Activated T-cell treated with anti-CD3 and anti-CD28 coated beads for 1 hour (primary cell): ENCODE measurements at regions not wholly inside any gene's neighbourhood (a gene's known extent, or its start where the extent isn't known, plus 50 kb on each side); places are given as distances from the start of the nearest gene placed in this dataset.

Experiments
- DNase-seq: peaks from one replicate; pipeline ENCODE4 v3.0.0-alpha.2; 2020; ENCODE audit warnings: low read depth

GRCh38 chr2:239715606-239716005, 309.5 kb downstream of the NDUFA10 start:
- no peak for DNase-seq

GRCh38 chr2:239715202-239715601, 309.9 kb downstream of the NDUFA10 start:
- DNase-seq: no peak

GRCh38 chr2:239714116-239714515, 311.0 kb downstream of the NDUFA10 start:
- DNase-seq: no peak

DNA sequence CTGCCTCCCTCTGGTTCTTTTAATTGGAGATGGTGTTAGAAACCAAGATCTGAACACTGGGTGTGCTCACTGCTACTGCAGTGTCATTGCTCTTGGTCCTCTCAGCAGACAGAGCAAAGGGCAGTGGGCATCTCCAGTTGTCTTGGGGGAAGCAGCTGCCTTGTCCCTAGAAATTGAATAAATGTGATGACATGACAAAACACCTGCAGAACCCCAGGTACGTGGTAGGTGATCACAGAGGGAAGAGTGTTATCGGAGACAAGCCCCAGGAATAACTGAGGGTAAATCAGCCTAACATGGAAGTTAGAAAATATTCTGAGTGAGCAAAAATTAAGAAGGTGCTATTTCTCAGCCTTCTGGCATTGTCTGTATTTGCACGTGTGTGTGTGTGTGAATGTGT, 311.9 kb upstream of the HDAC4 start:
- DNase-seq: no peak

- no peak for DNase-seq
These were observed 311.2 kb upstream of the HDAC4 start for GRCh38 chr2:239711911-239712570.

DNA sequence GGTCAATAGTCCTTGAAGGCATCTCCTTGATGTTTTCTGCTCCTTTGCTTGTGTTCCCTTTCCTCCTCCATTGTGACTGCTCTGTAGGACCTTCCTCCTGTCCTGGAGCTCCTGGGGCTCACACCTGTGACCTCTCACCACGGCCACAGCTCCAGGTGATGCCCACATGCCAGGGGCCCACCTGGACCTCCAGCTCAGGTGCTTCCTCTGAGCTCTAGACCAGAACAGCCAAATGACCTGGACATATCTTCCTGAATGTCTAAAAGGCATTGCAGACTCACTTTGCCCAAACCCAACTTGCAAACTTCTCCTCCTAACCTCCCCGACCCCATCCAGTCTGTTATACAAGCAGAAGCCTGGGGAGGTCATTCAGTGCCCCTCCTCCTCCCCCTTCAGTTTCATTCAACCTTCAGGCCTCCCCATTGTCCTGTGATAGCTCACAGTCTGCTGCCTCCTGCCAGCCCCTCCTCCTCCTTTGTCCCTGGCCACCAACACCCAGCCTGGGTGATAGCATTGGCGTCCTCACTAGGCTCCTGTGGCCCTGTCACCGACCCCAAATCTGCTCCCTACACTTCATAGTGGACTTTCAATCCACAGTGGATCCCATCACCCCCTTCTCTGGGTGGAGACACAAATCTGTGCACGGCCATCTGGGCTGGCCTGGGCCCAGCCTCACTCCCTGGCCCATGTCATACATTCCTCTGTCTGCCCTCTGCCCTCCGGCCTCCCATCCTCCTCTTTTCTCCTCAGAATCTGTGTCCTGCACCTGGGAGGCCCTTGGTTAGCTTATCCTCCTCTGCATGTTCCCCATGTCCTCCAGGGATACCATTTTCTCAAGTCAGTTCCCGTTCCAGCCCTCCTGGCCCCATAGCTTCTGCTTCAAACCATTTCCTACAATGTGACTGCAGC, 310.4 kb upstream of the HDAC4 start:
- no peak for DNase-seq

- no peak for DNase-seq
These were observed 305.5 kb upstream of the HDAC4 start for GRCh38 chr2:239706367-239706766.

- no peak for DNase-seq
These were observed 303.9 kb upstream of the HDAC4 start for GRCh38 chr2:239704737-239705136.

DNA sequence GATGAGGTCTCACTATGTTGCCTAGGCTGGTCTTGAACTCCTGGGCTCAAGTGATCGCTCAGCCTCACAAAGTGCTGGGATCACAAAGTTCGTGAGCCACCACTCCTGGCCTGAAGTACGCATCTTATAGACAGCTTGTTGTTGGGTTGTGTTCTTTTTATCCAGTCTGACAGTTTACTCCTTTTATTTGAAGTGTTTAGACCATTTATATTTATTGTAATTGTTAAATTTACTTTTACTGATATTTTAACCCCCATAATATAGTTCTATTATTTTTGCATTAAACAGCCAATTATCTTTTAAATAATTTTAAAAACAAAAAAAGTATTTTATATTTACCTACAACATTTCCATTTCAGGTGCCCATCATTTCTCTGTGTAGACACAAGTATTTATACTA, 303.0 kb upstream of the HDAC4 start:
- DNase-seq: no peak

- DNase-seq: no peak
These were observed 300.0 kb upstream of the HDAC4 start for GRCh38 chr2:239700686-239701345.

- DNase-seq: no peak
These were observed 296.8 kb upstream of the HDAC4 start for GRCh38 chr2:239697399-239698164.

GRCh38 chr2:239696559-239697207, 295.9 kb upstream of the HDAC4 start:
- DNase-seq: no peak

DNA sequence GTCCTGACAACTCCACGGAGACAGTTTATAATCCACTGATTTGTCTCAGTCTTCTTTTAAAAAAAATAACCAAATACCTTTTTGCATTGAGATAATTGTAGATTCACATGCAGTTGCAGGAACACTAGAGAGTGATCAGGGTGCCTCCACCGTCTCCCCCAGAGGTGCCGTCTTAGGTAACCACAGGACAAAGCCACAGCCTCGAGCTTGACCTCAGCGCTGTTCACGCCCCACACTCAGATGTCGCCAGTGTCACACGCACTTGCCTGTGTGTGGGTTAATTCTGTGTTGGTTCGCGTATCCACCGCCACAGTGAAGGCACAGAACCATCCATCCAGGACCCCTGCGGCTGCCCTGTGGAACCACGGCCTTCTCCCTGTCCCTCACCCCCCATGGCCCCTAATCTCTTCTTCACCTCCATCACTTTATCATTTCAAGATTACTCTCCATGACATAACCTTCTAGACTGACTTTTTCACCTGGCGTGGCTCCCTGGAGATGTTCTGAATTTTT, 295.0 kb upstream of the HDAC4 start:
- no peak for DNase-seq

GRCh38 chr2:239695106-239695727, 294.4 kb upstream of the HDAC4 start:
- DNase-seq: no peak

- no peak for DNase-seq
These were observed 293.7 kb upstream of the HDAC4 start for GRCh38 chr2:239694487-239694886.

GRCh38 chr2:239693761-239694415, 293.1 kb upstream of the HDAC4 start:
- no peak for DNase-seq

DNA sequence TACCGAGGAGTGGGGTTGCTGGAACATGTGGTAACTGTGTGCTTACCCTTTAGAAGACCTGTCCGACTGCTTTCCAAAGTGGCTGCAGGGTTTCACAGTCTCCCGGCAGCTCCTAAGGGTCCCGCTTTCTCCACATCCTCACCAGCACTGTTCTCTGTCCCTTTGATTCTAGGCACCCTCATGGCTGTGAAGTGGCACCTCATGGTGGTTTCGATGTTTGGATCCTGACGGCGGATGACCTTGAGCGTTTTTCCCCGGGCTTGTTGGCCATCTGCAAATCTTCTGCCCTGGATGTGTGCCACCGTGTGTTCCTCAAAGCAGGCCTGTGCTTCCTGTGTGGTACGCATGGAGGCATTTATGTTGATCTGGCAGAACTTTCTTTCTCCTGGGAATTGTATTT, 292.5 kb upstream of the HDAC4 start:
- no peak for DNase-seq

DNA sequence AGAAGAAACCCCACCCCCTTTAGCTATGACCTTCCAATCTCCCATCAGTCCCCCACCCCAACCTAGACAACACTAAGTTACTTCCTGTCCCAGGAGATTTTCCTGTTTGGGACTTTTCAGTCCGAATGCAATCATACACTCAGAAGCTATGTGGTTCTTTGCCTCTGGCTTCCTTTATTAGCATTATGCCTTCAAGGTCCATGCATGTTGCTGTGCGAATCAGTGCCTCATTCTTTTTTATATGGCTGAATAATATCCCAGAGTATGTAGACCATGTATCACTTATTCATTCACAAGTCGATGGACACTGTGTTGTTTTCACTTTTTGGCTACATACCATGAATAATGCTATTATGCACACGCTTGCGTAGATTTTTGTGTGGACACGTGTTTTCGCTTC, 292.1 kb upstream of the HDAC4 start:
- DNase-seq: no peak

GRCh38 chr2:239692362-239692851, 291.6 kb upstream of the HDAC4 start:
- DNase-seq: no peak

- no peak for DNase-seq
These were observed 290.9 kb upstream of the HDAC4 start for GRCh38 chr2:239691720-239692119.
